ENCODE measurements at regions not wholly inside any gene's neighbourhood (a gene's known extent, or its start where the extent isn't known, plus 50 kb on each side); places are given as distances from the start of the nearest gene placed in this dataset.

- TF ChIP-seq POLR2A (IDR thresholded peaks at IDR 0.05; ENCODE audit: low read length) (no peak), GATA1 (IDR thresholded peaks at IDR 0.05; ENCODE audit: low read depth, low read length) (no peak)
Observed at GRCh38 chr1:216855810-216856209, 132.6 kb upstream of the ESRRG start.
